GM23338 (cell line): ENCODE measurements at regions not wholly inside any gene's neighbourhood (a gene's known extent, or its start where the extent isn't known, plus 50 kb on each side); places are given as distances from the start of the nearest gene placed in this dataset.

Experiments
- ATAC-seq: fragments of 200-7000 bp; cut with Tn5 transposase; 3 replicates; pipeline ENCODE4 v1.9.1; 2020
- DNase-seq: peaks from one replicate; pipeline ENCODE4 v3.0.0-alpha.2; 2015; ENCODE audit warnings: low spot score
- H2AFZ ChIP-seq: fragments of 200-600 bp; sonication (generic); 2 replicates; pipeline ENCODE4 v1.8.0; 2016; ENCODE audit warnings: antibody characterized with exemption, mild to moderate bottlenecking, moderate library complexity
- H3F3A ChIP-seq: fragments of 200-600 bp; sonication (generic); replicated peaks from 2 replicates; pipeline ENCODE4 v1.8.0; 2017; ENCODE audit warnings: antibody characterized with exemption, mixed run types, low read depth
- H3K27ac ChIP-seq: fragments of 200-600 bp; sonication (generic); 2 replicates; pipeline ENCODE4 v1.6.1; 2016; ENCODE audit warnings: low read depth
- H3K27me3 ChIP-seq: fragments of 200-600 bp; sonication (generic); 2 replicates; pipeline ENCODE4 v1.8.0; 2016; ENCODE audit warnings: mild to moderate bottlenecking, mixed run types, moderate library complexity; ENCODE audit not compliant: insufficient read depth
- H3K36me3 ChIP-seq: fragments of 200-600 bp; sonication (generic); 2 replicates; pipeline ENCODE4 v1.8.0; 2016; ENCODE audit warnings: mild to moderate bottlenecking; ENCODE audit not compliant: insufficient read depth
- H3K4me1 ChIP-seq: fragments of 200-600 bp; sonication (generic); 2 replicates; pipeline ENCODE4 v1.8.0; 2016; ENCODE audit warnings: mild to moderate bottlenecking, moderate library complexity; ENCODE audit not compliant: insufficient read depth
- H3K4me2 ChIP-seq: fragments of 200-600 bp; sonication (generic); 2 replicates; pipeline ENCODE4 v1.7.1; 2017; ENCODE audit warnings: mixed run types
- H3K4me3 ChIP-seq: fragments of 200-600 bp; sonication (generic); 2 replicates; pipeline ENCODE4 v1.6.1; 2016; ENCODE audit warnings: mixed run types
- H3K79me2 ChIP-seq: fragments of 200-600 bp; sonication (generic); replicated peaks from 2 replicates; pipeline ENCODE4 v1.8.0; 2017; ENCODE audit warnings: mild to moderate bottlenecking; ENCODE audit not compliant: insufficient read depth
- H3K9me2 ChIP-seq: fragments of 200-600 bp; sonication (generic); 2 replicates; pipeline ENCODE4 v1.8.0; 2017; ENCODE audit not compliant: insufficient read depth
- H4K20me1 ChIP-seq: fragments of 200-600 bp; sonication (generic); replicated peaks from 2 replicates; pipeline ENCODE4 v1.8.0; 2017; ENCODE audit warnings: mild to moderate bottlenecking; ENCODE audit not compliant: insufficient read depth
- H3K27ac Mint-ChIP-seq: 2 replicates; pipeline ENCODE4 v1.8.0; 2020; ENCODE audit warnings: inconsistent platforms, mild to moderate bottlenecking, moderate library complexity, mixed read lengths
- H3K27me3 Mint-ChIP-seq: 3 replicates; pipeline ENCODE4 v1.8.0; 2022; ENCODE audit warnings: low read depth, mild to moderate bottlenecking, moderate library complexity, mixed read lengths, inconsistent platforms; ENCODE audit not compliant: insufficient read depth, poor library complexity
- H3K36me3 Mint-ChIP-seq: 3 replicates; pipeline ENCODE4 v1.8.0; 2021; ENCODE audit warnings: low read depth, mild to moderate bottlenecking, inconsistent platforms, moderate library complexity, mixed read lengths
- H3K4me1 Mint-ChIP-seq: 3 replicates; pipeline ENCODE4 v1.8.0; 2020; ENCODE audit warnings: mild to moderate bottlenecking, inconsistent platforms, mixed read lengths
- H3K4me3 Mint-ChIP-seq: 3 replicates; pipeline ENCODE4 v1.8.0; 2021; ENCODE audit warnings: moderate library complexity, mild to moderate bottlenecking, inconsistent platforms, mixed read lengths
- H3K9me3 Mint-ChIP-seq: 3 replicates; pipeline ENCODE4 v1.8.0; 2020; ENCODE audit warnings: moderate library complexity, mild to moderate bottlenecking, inconsistent platforms, mixed read lengths
- EZH2 ChIP-seq: fragments of 200-600 bp; sonication (generic); IDR thresholded peaks from one replicate; pipeline ENCODE4 v1.8.0; 2017; ENCODE audit warnings: antibody characterized with exemption, mild to moderate bottlenecking, low read depth; ENCODE audit not compliant: unreplicated experiment
- EZH2phosphoT487 ChIP-seq: fragments of 200-600 bp; sonication (generic); IDR thresholded peaks from one replicate; pipeline ENCODE4 v1.8.1; 2018; ENCODE audit warnings: antibody characterized with exemption; ENCODE audit not compliant: unreplicated experiment
- JUNB ChIP-seq: IDR thresholded peaks from one replicate; pipeline ENCODE4 v1.6.1; 2016; ENCODE audit warnings: antibody characterized with exemption; ENCODE audit not compliant: unreplicated experiment
- NANOG ChIP-seq: IDR thresholded peaks from 2 replicates; pipeline ENCODE4 v1.6.1; 2016; ENCODE audit warnings: antibody characterized with exemption, borderline replicate concordance
- POLR2AphosphoS5 ChIP-seq: IDR thresholded peaks from 2 replicates; pipeline ENCODE4 v1.6.1; 2016; ENCODE audit warnings: antibody characterized with exemption, low read depth
- STAT1 ChIP-seq: IDR thresholded peaks from one replicate; pipeline ENCODE4 v1.6.1; 2016; ENCODE audit warnings: antibody characterized with exemption; ENCODE audit not compliant: unreplicated experiment
- ZNF331 ChIP-seq: fragments of 250-450 bp; sonication (Bioruptor Pico); IDR thresholded peaks from 2 replicates; pipeline ENCODE4 v1.5.0; 2020; ENCODE audit warnings: low read depth, mild to moderate bottlenecking, moderate library complexity
- TF ChIP-seq, protein P1 (sequence below): IDR thresholded peaks from 2 replicates; pipeline ENCODE4 v1.6.1; 2016; ENCODE audit warnings: antibody characterized with exemption
- TF ChIP-seq, protein P2 (sequence below): IDR thresholded peaks from one replicate; pipeline ENCODE4 v1.6.1; 2018; ENCODE audit warnings: antibody characterized with exemption; ENCODE audit not compliant: unreplicated experiment
- TF ChIP-seq, protein P3 (sequence below): fragments of 250-450 bp; sonication (Bioruptor Pico); IDR thresholded peaks from 2 replicates; pipeline ENCODE4 v1.5.0; 2020; ENCODE audit warnings: mild to moderate bottlenecking, moderate library complexity

DNA sequence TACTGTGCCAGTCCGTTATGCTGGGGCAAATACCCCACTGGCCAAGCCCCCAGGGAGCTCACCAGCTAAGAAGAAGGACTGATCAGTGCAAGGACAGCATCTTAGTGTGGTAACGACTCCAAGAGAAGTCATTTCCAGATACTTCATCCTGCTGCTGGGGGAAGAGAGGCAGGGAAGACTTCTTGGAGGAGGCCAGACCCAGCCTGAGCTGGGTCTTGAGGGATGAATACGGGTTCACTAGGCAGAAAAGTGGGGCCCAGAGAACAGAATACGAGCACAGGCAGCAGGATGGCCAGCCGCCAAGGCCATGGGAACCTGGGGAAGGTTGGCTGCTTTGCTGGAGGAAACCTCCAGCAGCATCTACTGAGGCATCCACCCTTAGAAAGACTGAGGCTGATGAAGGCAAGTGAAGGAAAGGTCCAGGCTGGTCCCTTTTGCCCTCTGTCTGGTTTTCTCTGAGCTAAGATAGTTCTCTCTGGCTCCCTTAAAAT is 84.1 kb downstream of the GLI2 start:
- Histone ChIP-seq H4K20me1 (peaks cover 33% of the 10 kb centered on the region), H3K27me3 (no peaks in the 10 kb centered on the region), H3K27ac (peak overlapping the region; percentile 66), H3K9me2 (no peaks in the 10 kb centered on the region), H3K4me3 (no peak overlapping the region), H3F3A (peaks cover 3% of the 10 kb centered on the region; the same call in 1 of the 2 replicates), H2AFZ (no peak overlapping the region), H3K4me1 (peaks cover 47% of the 10 kb centered on the region), H3K36me3 (no peaks in the 10 kb centered on the region), H3K79me2 (peaks cover 68% of the 10 kb centered on the region), H3K4me2 (0 out of 2 replicates have a peak overlapping the region, but pooled peaks have one; percentile 66)
- TF ChIP-seq NANOG: no peak
- H3K27ac Mint-ChIP-seq: no peak overlapping the region
- DNase-seq (no peak), ATAC-seq (no peak)
- H3K9me3 Mint-ChIP-seq: no peaks in the 10 kb centered on the region
- H3K36me3 Mint-ChIP-seq: peaks cover 3% of the 10 kb centered on the region; the same call in 1 of the 3 replicates
- H3K27me3 Mint-ChIP-seq: peaks cover 4% of the 10 kb centered on the region
- no peak overlapping the region for H3K4me3 Mint-ChIP-seq
- peaks cover 69% of the 10 kb centered on the region for H3K4me1 Mint-ChIP-seq

DNA sequence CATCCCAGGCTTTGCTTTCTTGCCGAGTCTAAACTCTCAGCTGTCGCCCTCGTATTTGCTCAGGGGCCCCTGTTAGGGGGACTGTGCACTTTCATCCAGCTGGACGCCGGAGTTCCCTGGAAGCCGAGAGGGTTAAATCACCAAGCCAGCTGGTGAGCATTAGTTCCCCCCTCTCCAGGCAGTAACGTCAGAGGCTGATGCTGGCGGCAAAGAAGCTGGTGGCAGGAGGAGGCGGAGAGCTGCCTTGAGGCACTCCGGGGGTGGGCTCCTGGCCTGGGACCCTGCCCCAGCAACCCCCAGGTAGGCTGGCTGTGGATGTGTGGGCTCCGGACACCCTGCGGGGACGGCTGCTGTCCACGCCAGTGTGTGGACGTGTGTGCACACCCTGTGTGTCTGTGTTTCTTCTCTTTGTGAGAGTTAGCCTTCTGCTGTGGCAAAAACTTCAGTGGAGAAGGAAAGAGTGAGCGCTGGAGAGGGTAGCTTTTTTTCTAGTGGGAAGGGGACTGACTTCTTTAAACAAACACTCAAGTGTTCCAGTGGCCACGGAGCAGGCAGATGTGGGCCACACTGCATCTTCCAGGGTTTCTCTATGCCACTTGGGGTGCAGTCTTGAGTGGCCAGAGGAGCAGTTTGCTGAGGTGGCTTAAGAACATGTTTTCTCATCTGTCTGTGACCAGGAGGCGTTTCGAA is 84.7 kb downstream of the GLI2 start:
- peak; percentile 28 for ATAC-seq
- TF ChIP-seq, protein P1, sequence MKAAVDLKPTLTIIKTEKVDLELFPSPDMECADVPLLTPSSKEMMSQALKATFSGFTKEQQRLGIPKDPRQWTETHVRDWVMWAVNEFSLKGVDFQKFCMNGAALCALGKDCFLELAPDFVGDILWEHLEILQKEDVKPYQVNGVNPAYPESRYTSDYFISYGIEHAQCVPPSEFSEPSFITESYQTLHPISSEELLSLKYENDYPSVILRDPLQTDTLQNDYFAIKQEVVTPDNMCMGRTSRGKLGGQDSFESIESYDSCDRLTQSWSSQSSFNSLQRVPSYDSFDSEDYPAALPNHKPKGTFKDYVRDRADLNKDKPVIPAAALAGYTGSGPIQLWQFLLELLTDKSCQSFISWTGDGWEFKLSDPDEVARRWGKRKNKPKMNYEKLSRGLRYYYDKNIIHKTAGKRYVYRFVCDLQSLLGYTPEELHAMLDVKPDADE: no peak
- no peak for TF ChIP-seq EZH2phosphoT487
- TF ChIP-seq JUNB: no peak
- no peak for TF ChIP-seq POLR2AphosphoS5
- no peak for TF ChIP-seq EZH2
- no peak for TF ChIP-seq ZNF331 (CRISPR knock-in tag)
- TF ChIP-seq, protein P2, sequence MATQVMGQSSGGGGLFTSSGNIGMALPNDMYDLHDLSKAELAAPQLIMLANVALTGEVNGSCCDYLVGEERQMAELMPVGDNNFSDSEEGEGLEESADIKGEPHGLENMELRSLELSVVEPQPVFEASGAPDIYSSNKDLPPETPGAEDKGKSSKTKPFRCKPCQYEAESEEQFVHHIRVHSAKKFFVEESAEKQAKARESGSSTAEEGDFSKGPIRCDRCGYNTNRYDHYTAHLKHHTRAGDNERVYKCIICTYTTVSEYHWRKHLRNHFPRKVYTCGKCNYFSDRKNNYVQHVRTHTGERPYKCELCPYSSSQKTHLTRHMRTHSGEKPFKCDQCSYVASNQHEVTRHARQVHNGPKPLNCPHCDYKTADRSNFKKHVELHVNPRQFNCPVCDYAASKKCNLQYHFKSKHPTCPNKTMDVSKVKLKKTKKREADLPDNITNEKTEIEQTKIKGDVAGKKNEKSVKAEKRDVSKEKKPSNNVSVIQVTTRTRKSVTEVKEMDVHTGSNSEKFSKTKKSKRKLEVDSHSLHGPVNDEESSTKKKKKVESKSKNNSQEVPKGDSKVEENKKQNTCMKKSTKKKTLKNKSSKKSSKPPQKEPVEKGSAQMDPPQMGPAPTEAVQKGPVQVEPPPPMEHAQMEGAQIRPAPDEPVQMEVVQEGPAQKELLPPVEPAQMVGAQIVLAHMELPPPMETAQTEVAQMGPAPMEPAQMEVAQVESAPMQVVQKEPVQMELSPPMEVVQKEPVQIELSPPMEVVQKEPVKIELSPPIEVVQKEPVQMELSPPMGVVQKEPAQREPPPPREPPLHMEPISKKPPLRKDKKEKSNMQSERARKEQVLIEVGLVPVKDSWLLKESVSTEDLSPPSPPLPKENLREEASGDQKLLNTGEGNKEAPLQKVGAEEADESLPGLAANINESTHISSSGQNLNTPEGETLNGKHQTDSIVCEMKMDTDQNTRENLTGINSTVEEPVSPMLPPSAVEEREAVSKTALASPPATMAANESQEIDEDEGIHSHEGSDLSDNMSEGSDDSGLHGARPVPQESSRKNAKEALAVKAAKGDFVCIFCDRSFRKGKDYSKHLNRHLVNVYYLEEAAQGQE: no peak
- TF ChIP-seq, protein P3, sequence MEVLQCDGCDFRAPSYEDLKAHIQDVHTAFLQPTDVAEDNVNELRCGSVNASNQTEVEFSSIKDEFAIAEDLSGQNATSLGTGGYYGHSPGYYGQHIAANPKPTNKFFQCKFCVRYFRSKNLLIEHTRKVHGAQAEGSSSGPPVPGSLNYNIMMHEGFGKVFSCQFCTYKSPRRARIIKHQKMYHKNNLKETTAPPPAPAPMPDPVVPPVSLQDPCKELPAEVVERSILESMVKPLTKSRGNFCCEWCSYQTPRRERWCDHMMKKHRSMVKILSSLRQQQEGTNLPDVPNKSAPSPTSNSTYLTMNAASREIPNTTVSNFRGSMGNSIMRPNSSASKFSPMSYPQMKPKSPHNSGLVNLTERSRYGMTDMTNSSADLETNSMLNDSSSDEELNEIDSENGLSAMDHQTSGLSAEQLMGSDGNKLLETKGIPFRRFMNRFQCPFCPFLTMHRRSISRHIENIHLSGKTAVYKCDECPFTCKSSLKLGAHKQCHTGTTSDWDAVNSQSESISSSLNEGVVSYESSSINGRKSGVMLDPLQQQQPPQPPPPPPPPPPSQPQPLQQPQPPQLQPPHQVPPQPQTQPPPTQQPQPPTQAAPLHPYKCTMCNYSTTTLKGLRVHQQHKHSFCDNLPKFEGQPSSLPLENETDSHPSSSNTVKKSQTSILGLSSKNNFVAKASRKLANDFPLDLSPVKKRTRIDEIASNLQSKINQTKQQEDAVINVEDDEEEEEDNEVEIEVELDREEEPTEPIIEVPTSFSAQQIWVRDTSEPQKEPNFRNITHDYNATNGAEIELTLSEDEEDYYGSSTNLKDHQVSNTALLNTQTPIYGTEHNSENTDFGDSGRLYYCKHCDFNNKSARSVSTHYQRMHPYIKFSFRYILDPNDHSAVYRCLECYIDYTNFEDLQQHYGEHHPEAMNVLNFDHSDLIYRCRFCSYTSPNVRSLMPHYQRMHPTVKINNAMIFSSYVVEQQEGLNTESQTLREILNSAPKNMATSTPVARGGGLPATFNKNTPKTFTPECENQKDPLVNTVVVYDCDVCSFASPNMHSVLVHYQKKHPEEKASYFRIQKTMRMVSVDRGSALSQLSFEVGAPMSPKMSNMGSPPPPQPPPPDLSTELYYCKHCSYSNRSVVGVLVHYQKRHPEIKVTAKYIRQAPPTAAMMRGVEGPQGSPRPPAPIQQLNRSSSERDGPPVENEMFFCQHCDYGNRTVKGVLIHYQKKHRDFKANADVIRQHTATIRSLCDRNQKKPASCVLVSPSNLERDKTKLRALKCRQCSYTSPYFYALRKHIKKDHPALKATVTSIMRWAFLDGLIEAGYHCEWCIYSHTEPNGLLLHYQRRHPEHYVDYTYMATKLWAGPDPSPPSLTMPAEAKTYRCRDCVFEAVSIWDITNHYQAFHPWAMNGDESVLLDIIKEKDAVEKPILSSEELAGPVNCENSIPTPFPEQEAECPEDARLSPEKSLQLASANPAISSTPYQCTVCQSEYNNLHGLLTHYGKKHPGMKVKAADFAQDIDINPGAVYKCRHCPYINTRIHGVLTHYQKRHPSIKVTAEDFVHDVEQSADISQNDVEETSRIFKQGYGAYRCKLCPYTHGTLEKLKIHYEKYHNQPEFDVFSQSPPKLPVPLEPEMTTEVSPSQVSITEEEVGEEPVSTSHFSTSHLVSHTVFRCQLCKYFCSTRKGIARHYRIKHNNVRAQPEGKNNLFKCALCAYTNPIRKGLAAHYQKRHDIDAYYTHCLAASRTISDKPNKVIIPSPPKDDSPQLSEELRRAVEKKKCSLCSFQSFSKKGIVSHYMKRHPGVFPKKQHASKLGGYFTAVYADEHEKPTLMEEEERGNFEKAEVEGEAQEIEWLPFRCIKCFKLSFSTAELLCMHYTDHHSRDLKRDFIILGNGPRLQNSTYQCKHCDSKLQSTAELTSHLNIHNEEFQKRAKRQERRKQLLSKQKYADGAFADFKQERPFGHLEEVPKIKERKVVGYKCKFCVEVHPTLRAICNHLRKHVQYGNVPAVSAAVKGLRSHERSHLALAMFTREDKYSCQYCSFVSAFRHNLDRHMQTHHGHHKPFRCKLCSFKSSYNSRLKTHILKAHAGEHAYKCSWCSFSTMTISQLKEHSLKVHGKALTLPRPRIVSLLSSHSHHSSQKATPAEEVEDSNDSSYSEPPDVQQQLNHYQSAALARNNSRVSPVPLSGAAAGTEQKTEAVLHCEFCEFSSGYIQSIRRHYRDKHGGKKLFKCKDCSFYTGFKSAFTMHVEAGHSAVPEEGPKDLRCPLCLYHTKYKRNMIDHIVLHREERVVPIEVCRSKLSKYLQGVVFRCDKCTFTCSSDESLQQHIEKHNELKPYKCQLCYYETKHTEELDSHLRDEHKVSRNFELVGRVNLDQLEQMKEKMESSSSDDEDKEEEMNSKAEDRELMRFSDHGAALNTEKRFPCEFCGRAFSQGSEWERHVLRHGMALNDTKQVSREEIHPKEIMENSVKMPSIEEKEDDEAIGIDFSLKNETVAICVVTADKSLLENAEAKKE (CRISPR knock-in tag): no peak
- no peak for TF ChIP-seq STAT1

More for the DNA sequence above, 84.7 kb downstream of the GLI2 start:
- peaks cover 3% of the 10 kb centered on the region; the same call in 1 of the 2 replicates for H3F3A ChIP-seq
- Mint-ChIP-seq H3K4me3 (no peak overlapping the region), H3K36me3 (peaks cover 3% of the 10 kb centered on the region; the same call in 1 of the 3 replicates), H3K27me3 (peaks cover 4% of the 10 kb centered on the region), H3K27ac (0 out of 2 replicates have a peak overlapping the region, but pooled peaks have one; percentile 61), H3K4me1 (peaks cover 76% of the 10 kb centered on the region), H3K9me3 (no peaks in the 10 kb centered on the region)
- H3K4me1 ChIP-seq: peaks cover 53% of the 10 kb centered on the region
- H3K79me2 ChIP-seq: peaks cover 68% of the 10 kb centered on the region
- H2AFZ ChIP-seq: no peak overlapping the region
- H3K4me2 ChIP-seq: peak overlapping the region; percentile 66; the same call in 1 of the 2 replicates
- DNase-seq: no peak
- H3K4me3 ChIP-seq: no peak overlapping the region
- no peaks in the 10 kb centered on the region for H3K36me3 ChIP-seq
- H3K9me2 ChIP-seq: no peaks in the 10 kb centered on the region
- no peaks in the 10 kb centered on the region for H3K27me3 ChIP-seq
- peak overlapping the region; percentile 66 for H3K27ac ChIP-seq
- peaks cover 29% of the 10 kb centered on the region for H4K20me1 ChIP-seq
